Panc1 (cell line): ENCODE measurements at regions not wholly inside any gene's neighbourhood (a gene's known extent, or its start where the extent isn't known, plus 50 kb on each side); places are given as distances from the start of the nearest gene placed in this dataset.

Experiments
- ATAC-seq: fragments of 200-7000 bp; cut with Tn5 transposase; 2 replicates; pipeline ENCODE4 v1.9.1; 2020; ENCODE audit warnings: mild to moderate bottlenecking, moderate library complexity
- BruUV-seq: library from RNA; stranded (reverse); fragments of 400-500 nt; replicated peaks from 2 replicates; lab custom pipeline; 2021; lab: Mats Ljungman, UMichigan
- CTCF ChIA-PET: fragments of 300-600 bp; sonication (Branson Sonifier 250); formaldehyde crosslinking; loops from one replicate; lab custom pipeline; 2022; ENCODE audit warnings: antibody characterized with exemption; lab: Charles Lee
- POLR2A ChIA-PET: fragments of 300-600 bp; sonication (Branson Sonifier 250); formaldehyde crosslinking; loops from one replicate; lab custom pipeline; 2022; ENCODE audit warnings: antibody characterized with exemption; lab: Charles Lee
- DNase-seq: peaks from one replicate; pipeline ENCODE4 v3.0.0-alpha.2; 2010; ENCODE audit warnings: low read depth, low spot score
- H3K27ac ChIP-seq: 2 replicates; pipeline ENCODE4 v1.5.1; 2011; ENCODE audit warnings: mild to moderate bottlenecking, low read length, inconsistent platforms
- H3K27me3 ChIP-seq: fragments of 200-500 bp; sonication (Bioruptor generic); 2 replicates; pipeline ENCODE4 v1.6.0; 2014; ENCODE audit warnings: low read length, inconsistent platforms; ENCODE audit not compliant: control insufficient read depth, insufficient read depth
- H3K36me3 ChIP-seq: fragments of 200-500 bp; sonication (Bioruptor generic); 2 replicates; pipeline ENCODE4 v1.5.1; 2014; ENCODE audit warnings: inconsistent platforms, mild to moderate bottlenecking, low read length, moderate library complexity; ENCODE audit not compliant: control insufficient read depth, insufficient read depth
- H3K4me1 ChIP-seq: 2 replicates; pipeline ENCODE4 v1.5.1; 2011; ENCODE audit warnings: inconsistent platforms, mild to moderate bottlenecking, low read length, moderate library complexity; ENCODE audit not compliant: control insufficient read depth, insufficient read depth
- H3K4me3 ChIP-seq, 2 experiments: 2 replicates each; pipeline ENCODE4 v1.5.1; 2011 to 2012; ENCODE audit warnings: low read depth in 2 of 2, low read length in 2 of 2, mild to moderate bottlenecking in 2 of 2, inconsistent platforms in 1 of 2, moderate library complexity in 1 of 2
- H3K9me3 ChIP-seq: fragments of 200-500 bp; sonication (Bioruptor generic); 2 replicates; pipeline ENCODE4 v1.5.1; 2014; ENCODE audit warnings: low read depth, mild to moderate bottlenecking, inconsistent platforms, low read length, moderate library complexity; ENCODE audit not compliant: control insufficient read depth, insufficient read depth
- POLR2AphosphoS5 ChIP-seq: IDR thresholded peaks from 2 replicates; pipeline ENCODE4 v1.6.1; 2012; ENCODE audit warnings: mild to moderate bottlenecking, low read depth, low read length, moderate library complexity
- SIN3A ChIP-seq: IDR thresholded peaks from 2 replicates; pipeline ENCODE4 v1.6.1; 2012; ENCODE audit warnings: low read depth, mild to moderate bottlenecking, low read length, moderate library complexity, borderline replicate concordance; ENCODE audit not compliant: insufficient read depth
- TCF7L2 ChIP-seq: IDR thresholded peaks from 2 replicates; pipeline ENCODE4 v1.6.1; 2011; ENCODE audit warnings: mild to moderate bottlenecking, low read depth, low read length, inconsistent platforms
- in situ Hi-C: cut with HindIII; loops from 2 replicates; pipeline ENCODE4 v1.10.0; 2016; ENCODE audit warnings: low sequenced_read_pairs, low pct_unique_long_range_greater_than_20kb
- intact Hi-C: fragments of 100-400 bp; cut with micrococcal nuclease; formaldehyde crosslinking; loops from one replicate; pipeline ENCODE4 v1.10.0; 2022; ENCODE audit not compliant: unreplicated experiment
- TF ChIP-seq, protein P1 (sequence below): fragments of 450-650 bp; IDR thresholded peaks from 2 replicates; pipeline ENCODE4 v1.5.1; 2017; ENCODE audit warnings: mild to moderate bottlenecking
- TF ChIP-seq, protein P2 (sequence below), 2 experiments: IDR thresholded peaks; 2 replicates each; pipeline ENCODE4 v1.6.1; 2011 to 2012; ENCODE audit warnings: low read depth in 2 of 2, control low read depth in 1 of 2, low read length in 1 of 2, mild to moderate bottlenecking in 1 of 2, moderate library complexity in 1 of 2; ENCODE audit not compliant: insufficient read depth in 1 of 2

DNA sequence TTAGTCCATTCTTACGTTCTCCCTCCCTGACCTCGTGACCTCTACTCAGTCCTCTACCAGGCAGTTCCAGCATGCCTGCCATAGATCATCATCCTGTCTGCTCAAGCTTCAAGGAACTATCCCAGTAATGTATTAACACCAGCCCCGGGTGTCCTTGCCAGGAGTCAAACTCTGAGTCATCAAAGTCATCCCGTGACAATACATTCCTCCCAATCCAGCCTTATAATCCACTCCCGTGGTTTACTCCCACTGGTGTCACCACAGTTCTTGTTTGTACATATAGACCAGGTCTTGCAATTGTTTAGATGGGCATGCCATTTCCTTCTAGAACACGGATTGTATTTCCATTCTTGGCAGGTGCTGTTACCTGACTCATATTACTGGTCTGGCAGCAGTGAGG lies 68.7 kb upstream of the TAB3 start:
- ATAC-seq = no peak
- ChIA-PET POLR2A (no interaction called here), CTCF (no interaction called here)
- TF ChIP-seq, protein P1, sequence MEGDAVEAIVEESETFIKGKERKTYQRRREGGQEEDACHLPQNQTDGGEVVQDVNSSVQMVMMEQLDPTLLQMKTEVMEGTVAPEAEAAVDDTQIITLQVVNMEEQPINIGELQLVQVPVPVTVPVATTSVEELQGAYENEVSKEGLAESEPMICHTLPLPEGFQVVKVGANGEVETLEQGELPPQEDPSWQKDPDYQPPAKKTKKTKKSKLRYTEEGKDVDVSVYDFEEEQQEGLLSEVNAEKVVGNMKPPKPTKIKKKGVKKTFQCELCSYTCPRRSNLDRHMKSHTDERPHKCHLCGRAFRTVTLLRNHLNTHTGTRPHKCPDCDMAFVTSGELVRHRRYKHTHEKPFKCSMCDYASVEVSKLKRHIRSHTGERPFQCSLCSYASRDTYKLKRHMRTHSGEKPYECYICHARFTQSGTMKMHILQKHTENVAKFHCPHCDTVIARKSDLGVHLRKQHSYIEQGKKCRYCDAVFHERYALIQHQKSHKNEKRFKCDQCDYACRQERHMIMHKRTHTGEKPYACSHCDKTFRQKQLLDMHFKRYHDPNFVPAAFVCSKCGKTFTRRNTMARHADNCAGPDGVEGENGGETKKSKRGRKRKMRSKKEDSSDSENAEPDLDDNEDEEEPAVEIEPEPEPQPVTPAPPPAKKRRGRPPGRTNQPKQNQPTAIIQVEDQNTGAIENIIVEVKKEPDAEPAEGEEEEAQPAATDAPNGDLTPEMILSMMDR = no peak
- TF ChIP-seq TCF7L2 = no peak
- no peak for TF ChIP-seq POLR2AphosphoS5
- no peak for TF ChIP-seq SIN3A
- TF ChIP-seq, protein P2, sequence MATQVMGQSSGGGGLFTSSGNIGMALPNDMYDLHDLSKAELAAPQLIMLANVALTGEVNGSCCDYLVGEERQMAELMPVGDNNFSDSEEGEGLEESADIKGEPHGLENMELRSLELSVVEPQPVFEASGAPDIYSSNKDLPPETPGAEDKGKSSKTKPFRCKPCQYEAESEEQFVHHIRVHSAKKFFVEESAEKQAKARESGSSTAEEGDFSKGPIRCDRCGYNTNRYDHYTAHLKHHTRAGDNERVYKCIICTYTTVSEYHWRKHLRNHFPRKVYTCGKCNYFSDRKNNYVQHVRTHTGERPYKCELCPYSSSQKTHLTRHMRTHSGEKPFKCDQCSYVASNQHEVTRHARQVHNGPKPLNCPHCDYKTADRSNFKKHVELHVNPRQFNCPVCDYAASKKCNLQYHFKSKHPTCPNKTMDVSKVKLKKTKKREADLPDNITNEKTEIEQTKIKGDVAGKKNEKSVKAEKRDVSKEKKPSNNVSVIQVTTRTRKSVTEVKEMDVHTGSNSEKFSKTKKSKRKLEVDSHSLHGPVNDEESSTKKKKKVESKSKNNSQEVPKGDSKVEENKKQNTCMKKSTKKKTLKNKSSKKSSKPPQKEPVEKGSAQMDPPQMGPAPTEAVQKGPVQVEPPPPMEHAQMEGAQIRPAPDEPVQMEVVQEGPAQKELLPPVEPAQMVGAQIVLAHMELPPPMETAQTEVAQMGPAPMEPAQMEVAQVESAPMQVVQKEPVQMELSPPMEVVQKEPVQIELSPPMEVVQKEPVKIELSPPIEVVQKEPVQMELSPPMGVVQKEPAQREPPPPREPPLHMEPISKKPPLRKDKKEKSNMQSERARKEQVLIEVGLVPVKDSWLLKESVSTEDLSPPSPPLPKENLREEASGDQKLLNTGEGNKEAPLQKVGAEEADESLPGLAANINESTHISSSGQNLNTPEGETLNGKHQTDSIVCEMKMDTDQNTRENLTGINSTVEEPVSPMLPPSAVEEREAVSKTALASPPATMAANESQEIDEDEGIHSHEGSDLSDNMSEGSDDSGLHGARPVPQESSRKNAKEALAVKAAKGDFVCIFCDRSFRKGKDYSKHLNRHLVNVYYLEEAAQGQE (IDR thresholded peaks at IDR 0.05; ENCODE audit: insufficient read depth in 1 of 2, low read depth in 2 of 2, low read length in 1 of 2) = no peak
- no peak for DNase-seq
- H3K36me3 ChIP-seq = no peaks in the 10 kb centered on the region
- no peak overlapping the region for H3K4me3 ChIP-seq
- H3K9me3 ChIP-seq = no peaks in the 10 kb centered on the region
- no peaks in the 10 kb centered on the region for H3K4me1 ChIP-seq
- BruUV-seq = no TSS peak
- in situ Hi-C loops (no loop called here), intact Hi-C loops (no loop called here)
- no peak overlapping the region for H3K27ac ChIP-seq
- H3K27me3 ChIP-seq = no peaks in the 10 kb centered on the region

DNA sequence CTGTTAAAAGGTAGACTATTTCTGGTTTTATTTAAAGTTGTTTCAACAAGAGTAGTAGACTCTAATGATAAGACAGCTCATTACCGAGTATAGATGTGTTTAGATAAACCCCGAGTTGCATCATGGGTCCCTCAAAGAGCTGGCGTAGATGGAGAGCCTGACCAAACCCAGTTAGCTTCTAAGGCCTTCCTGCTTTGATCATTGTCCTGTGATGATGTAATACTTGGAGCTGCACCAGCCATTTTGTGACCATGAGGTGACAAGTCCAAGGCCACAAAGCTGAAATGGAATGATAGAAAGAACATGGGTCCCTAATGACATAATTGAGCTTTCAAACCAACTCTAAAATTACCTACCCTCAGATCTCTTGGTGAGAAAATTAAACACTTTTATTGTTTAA lies 66.6 kb upstream of the TAB3 start:
- no peak overlapping the region for H3K4me3 ChIP-seq
- no peak overlapping the region for H3K27ac ChIP-seq
- no peak for DNase-seq
- TF ChIP-seq TCF7L2 (no peak), SIN3A (no peak), POLR2AphosphoS5 (no peak)
- TF ChIP-seq, protein P1 = no peak
- TF ChIP-seq, protein P2 (IDR thresholded peaks at IDR 0.05; ENCODE audit: insufficient read depth in 1 of 2, low read depth in 2 of 2, low read length in 1 of 2) = no peak
- in situ Hi-C loops = no loop called here
- no peaks in the 10 kb centered on the region for H3K4me1 ChIP-seq
- no TSS peak for BruUV-seq
- ChIA-PET CTCF (no interaction called here), POLR2A (no interaction called here)
- no peaks in the 10 kb centered on the region for H3K36me3 ChIP-seq
- H3K9me3 ChIP-seq = no peaks in the 10 kb centered on the region
- H3K27me3 ChIP-seq = no peaks in the 10 kb centered on the region
- ATAC-seq = no peak
- intact Hi-C loops = no loop called here
